H1 (cell line): ENCODE measurements at regions not wholly inside any gene's neighbourhood (a gene's known extent, or its start where the extent isn't known, plus 50 kb on each side); places are given as distances from the start of the nearest gene placed in this dataset.

Source experiments
- CTCF ChIA-PET: fragments of 300-600 bp; sonication (Branson Sonifier 250); formaldehyde crosslinking; loops from one replicate; lab custom pipeline; 2021; ENCODE audit not compliant: partially characterized antibody; lab: Charles Lee
- POLR2A ChIA-PET: fragments of 300-600 bp; sonication (Branson Sonifier 250); formaldehyde crosslinking; loops from one replicate; lab custom pipeline; 2021; ENCODE audit warnings: inconsistent platforms; ENCODE audit not compliant: partially characterized antibody; lab: Charles Lee
- DNase-seq, 2 experiments: peaks; one replicate each; pipeline versions ENCODE4 v3.0.0 to v3.0.0-alpha.2; 2010 to 2022; ENCODE audit warnings: low spot score in 2 of 2, low read depth in 1 of 2, mixed read lengths in 1 of 2
- FAIRE-seq: peaks from 2 replicates; lab custom pipeline; 2011; peaks lifted over from hg19 to GRCh38; lab: Jason Lieb, UNC
- H2AFZ ChIP-seq: 2 replicates; pipeline ENCODE4 v1.8.1; 2012; ENCODE audit warnings: low read length, inconsistent platforms
- H2AK5ac ChIP-seq: 2 replicates; pipeline ENCODE4 v1.6.1; 2013; ENCODE audit warnings: low read depth, low read length
- H2BK120ac ChIP-seq: replicated peaks from 2 replicates; pipeline ENCODE3; 2013; ENCODE audit warnings: low read depth, low read length, inconsistent platforms
- H2BK12ac ChIP-seq: 2 replicates; pipeline ENCODE4 v1.6.1; 2013; ENCODE audit warnings: low read depth, low read length
- H2BK15ac ChIP-seq: 2 replicates; pipeline ENCODE4 v1.6.1; 2013; ENCODE audit warnings: low read length
- H2BK20ac ChIP-seq: 2 replicates; pipeline ENCODE4 v1.6.1; 2013; ENCODE audit warnings: low read length
- H2BK5ac ChIP-seq: 2 replicates; pipeline ENCODE4 v1.6.1; 2013; ENCODE audit warnings: low read depth, low read length
- H3K14ac ChIP-seq: 2 replicates; pipeline ENCODE4 v1.6.1; 2013; ENCODE audit warnings: inconsistent platforms; ENCODE audit not compliant: insufficient read length
- H3K18ac ChIP-seq: 2 replicates; pipeline ENCODE4 v1.6.1; 2013; ENCODE audit warnings: low read length; ENCODE audit errors: extremely low read depth
- H3K23ac ChIP-seq: 2 replicates; pipeline ENCODE4 v1.6.1; 2013; ENCODE audit warnings: inconsistent platforms; ENCODE audit not compliant: insufficient read length
- H3K23me2 ChIP-seq: 2 replicates; pipeline ENCODE4 v1.6.1; 2013; ENCODE audit warnings: low read depth, low read length
- H3K27ac ChIP-seq: 2 replicates; pipeline ENCODE4 v1.6.1; 2011; ENCODE audit warnings: low read depth, low read length, inconsistent platforms
- H3K27me3 ChIP-seq, 4 experiments: replicated peaks in 1 of 4; 1 replicate in 1 of 4; 2 replicates in 3 of 4; pipeline versions ENCODE4 v1.6.1 to v1.8.1; 2011 to 2013; ENCODE audit warnings: low read length in 3 of 4, mild to moderate bottlenecking in 3 of 4, inconsistent platforms in 2 of 4, mixed read lengths in 2 of 4, moderate library complexity in 1 of 4; ENCODE audit not compliant: control insufficient read depth in 3 of 4, insufficient read depth in 3 of 4; ENCODE audit errors: extremely low read depth in 1 of 4
- H3K36me3 ChIP-seq, 4 experiments: 2 replicates each; pipeline versions ENCODE4 v1.6.1 to v1.8.1; 2011 to 2013; ENCODE audit warnings: mild to moderate bottlenecking in 4 of 4, low read length in 3 of 4, moderate library complexity in 2 of 4, control low read depth in 1 of 4, inconsistent platforms in 1 of 4; ENCODE audit not compliant: insufficient read depth in 4 of 4, control insufficient read depth in 2 of 4
- H3K4ac ChIP-seq: replicated peaks from 2 replicates; pipeline ENCODE3; 2013; ENCODE audit warnings: low read length, low read depth, mixed read lengths, inconsistent platforms; ENCODE audit not compliant: insufficient read length
- H3K4me1 ChIP-seq, 4 experiments: replicated peaks in 1 of 4; 1 replicate in 1 of 4; 2 replicates in 3 of 4; pipeline versions ENCODE4 v1.6.1 to v1.8.1; 2011 to 2013; ENCODE audit warnings: low read length in 3 of 4, inconsistent platforms in 2 of 4, mixed read lengths in 1 of 4; ENCODE audit not compliant: insufficient read depth in 4 of 4, control insufficient read depth in 3 of 4
- H3K4me2 ChIP-seq, 2 experiments: 2 replicates each; pipeline versions ENCODE4 v1.6.1 to v1.8.1; 2011 to 2013; ENCODE audit warnings: low read depth in 2 of 2, low read length in 2 of 2, control low read depth in 1 of 2, inconsistent platforms in 1 of 2, mild to moderate bottlenecking in 1 of 2; ENCODE audit not compliant: insufficient read depth in 1 of 2
- H3K4me3 ChIP-seq, 4 experiments: fragments of 200-600, 300-600 bp in 1 of 4; sonication (generic), shearing (Covaris generic), sonication (Bioruptor Twin) in 1 of 4; 2 replicates each; pipeline versions ENCODE4 v1.5.1 to v1.8.1; 2011 to 2016; ENCODE audit warnings: low read length in 4 of 4, low read depth in 3 of 4, control low read depth in 2 of 4, inconsistent platforms in 2 of 4, mild to moderate bottlenecking in 2 of 4, mixed read lengths in 1 of 4, moderate library complexity in 1 of 4; ENCODE audit not compliant: insufficient read depth in 2 of 4; ENCODE audit errors: extremely low read depth in 1 of 4
- H3K56ac ChIP-seq: replicated peaks from 2 replicates; pipeline ENCODE3; 2013; ENCODE audit warnings: low read depth, mild to moderate bottlenecking, mixed read lengths, low read length, inconsistent platforms; ENCODE audit not compliant: insufficient read length
- H3K79me1 ChIP-seq: 2 replicates; pipeline ENCODE4 v1.6.1; 2013; ENCODE audit warnings: low read depth, low read length, control low read depth
- H3K79me2 ChIP-seq, 2 experiments: 2 replicates each; pipeline versions ENCODE4 v1.6.1 to v1.8.1; 2012 to 2013; ENCODE audit warnings: low read length in 2 of 2, mild to moderate bottlenecking in 2 of 2, inconsistent platforms in 1 of 2; ENCODE audit not compliant: insufficient read depth in 2 of 2, control insufficient read depth in 1 of 2
- H3K9ac ChIP-seq, 4 experiments: replicated peaks in 1 of 4; 1 replicate in 1 of 4; 2 replicates in 3 of 4; pipeline versions ENCODE4 v1.6.1 to v1.8.1; 2011 to 2013; ENCODE audit warnings: low read depth in 3 of 4, low read length in 3 of 4, control low read depth in 2 of 4, mild to moderate bottlenecking in 2 of 4, moderate library complexity in 2 of 4, inconsistent platforms in 1 of 4; ENCODE audit errors: extremely low read depth in 1 of 4
- H3K9me3 ChIP-seq, 2 experiments: 2 replicates each; pipeline versions ENCODE4 v1.6.1 to v1.8.1; 2012 to 2013; ENCODE audit warnings: mild to moderate bottlenecking in 2 of 2, moderate library complexity in 2 of 2, control low read depth in 1 of 2, inconsistent platforms in 1 of 2, low read depth in 1 of 2, low read length in 1 of 2, mixed read lengths in 1 of 2; ENCODE audit not compliant: insufficient read depth in 2 of 2
- H4K20me1 ChIP-seq, 2 experiments: replicated peaks in 1 of 2; 2 replicates each; pipeline versions ENCODE3 to v1.8.1; 2011 to 2013; ENCODE audit warnings: inconsistent platforms in 2 of 2, low read length in 2 of 2, mild to moderate bottlenecking in 1 of 2; ENCODE audit not compliant: insufficient read depth in 2 of 2, control insufficient read depth in 1 of 2
- H4K5ac ChIP-seq: 2 replicates; pipeline ENCODE4 v1.6.1; 2013; ENCODE audit warnings: low read length, low read depth, mixed read lengths, inconsistent platforms; ENCODE audit not compliant: insufficient read length
- H4K8ac ChIP-seq: 2 replicates; pipeline ENCODE4 v1.8.0; 2013; ENCODE audit warnings: mild to moderate bottlenecking, moderate library complexity, low read length, inconsistent platforms; ENCODE audit not compliant: insufficient read depth; ENCODE audit errors: extremely low read depth
- H4K91ac ChIP-seq: replicated peaks from 2 replicates; pipeline ENCODE3; 2013; ENCODE audit warnings: low read length, mixed read lengths, inconsistent platforms; ENCODE audit not compliant: insufficient read length
- WGBS, 2 experiments: shearing (Covaris generic) in 1 of 2; methylation state at CpG; one replicate each; pipeline versions ENCODE4 v1.1.6 to v1.1.7; 2013 to 2015; ENCODE audit warnings: low lambda C conversion rate in 2 of 2, mixed read lengths in 2 of 2, inconsistent platforms in 1 of 2, low coverage in 1 of 2, missing lambda C conversion rate in 1 of 2; ENCODE audit not compliant: insufficient replicate concordance in 2 of 2, insufficient coverage in 1 of 2, insufficient read length in 1 of 2; ENCODE audit errors: extremely low coverage in 1 of 2, missing lambda C conversion rate in 1 of 2; 5-methylcytosine and 5-hydroxymethylcytosine counted together
- TF ChIP-seq, protein P1 (sequence below): fragments of 300-600 bp; sonication (generic); IDR thresholded peaks from 2 replicates; pipeline ENCODE4 v1.7.1; 2012; ENCODE audit warnings: low read length, moderate library complexity, mild to moderate bottlenecking, inconsistent platforms; ENCODE audit not compliant: insufficient replicate concordance

DNA sequence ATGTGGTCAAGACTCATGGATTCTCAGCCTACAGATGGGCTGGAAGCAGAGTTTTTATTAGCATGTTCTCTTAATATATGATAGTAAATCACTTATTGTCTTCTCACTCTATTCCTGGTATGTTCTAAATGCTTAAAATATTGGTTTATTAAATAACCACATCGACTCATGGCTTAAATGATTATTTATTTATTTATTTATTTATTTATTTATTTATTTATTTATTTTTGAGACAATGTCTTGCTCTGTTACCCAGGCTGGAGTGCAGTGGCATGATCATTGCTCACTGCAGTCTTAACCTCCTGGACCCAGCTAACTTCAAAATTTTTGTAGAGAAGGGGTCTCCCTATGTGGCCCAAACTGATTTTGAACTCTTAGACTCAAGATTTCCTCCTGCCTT, 457.2 kb upstream of the TNC start:
- Histone ChIP-seq H3K9ac (no peak overlapping the region), H3K56ac (no peak overlapping the region), H4K8ac (no peak overlapping the region), H3K79me2 (no peaks in the 10 kb centered on the region), H2BK20ac (no peak overlapping the region), H3K23ac (no peak overlapping the region), H3K14ac (no peak overlapping the region), H2BK120ac (no peak overlapping the region), H2BK15ac (no peak overlapping the region), H3K79me1 (no peaks in the 10 kb centered on the region), H4K5ac (no peak overlapping the region), H3K4me2 (no peak overlapping the region), H3K27me3 (no peaks in the 10 kb centered on the region), H2BK5ac (no peak overlapping the region), H3K9me3 (no peaks in the 10 kb centered on the region), H3K23me2 (no peaks in the 10 kb centered on the region), H3K4ac (no peak overlapping the region), H2AK5ac (no peak overlapping the region), H3K36me3 (no peaks in the 10 kb centered on the region), H2BK12ac (no peak overlapping the region), H4K20me1 (no peaks in the 10 kb centered on the region), H3K18ac (no peak overlapping the region), H3K4me1 (no peaks in the 10 kb centered on the region), H4K91ac (no peak overlapping the region), H3K4me3 (no peak overlapping the region), H2AFZ (no peak overlapping the region), H3K27ac (no peak overlapping the region)
- FAIRE-seq (no peak), DNase-seq (no peak)
- WGBS, 2 experiments, result 76% methylated on average over 1 of the region's 1 CpG; no CpG with 5 or more reads in 1 of the 2 experiments
- POLR2A ChIA-PET, result no interaction called here
- CTCF ChIA-PET, result interaction anchor here (2.1 kb wide), 1 partner anchor 19 kb away, joined by 9 read pairs; no protein-coding TSS in a partner anchor
- TF ChIP-seq, protein P1, sequence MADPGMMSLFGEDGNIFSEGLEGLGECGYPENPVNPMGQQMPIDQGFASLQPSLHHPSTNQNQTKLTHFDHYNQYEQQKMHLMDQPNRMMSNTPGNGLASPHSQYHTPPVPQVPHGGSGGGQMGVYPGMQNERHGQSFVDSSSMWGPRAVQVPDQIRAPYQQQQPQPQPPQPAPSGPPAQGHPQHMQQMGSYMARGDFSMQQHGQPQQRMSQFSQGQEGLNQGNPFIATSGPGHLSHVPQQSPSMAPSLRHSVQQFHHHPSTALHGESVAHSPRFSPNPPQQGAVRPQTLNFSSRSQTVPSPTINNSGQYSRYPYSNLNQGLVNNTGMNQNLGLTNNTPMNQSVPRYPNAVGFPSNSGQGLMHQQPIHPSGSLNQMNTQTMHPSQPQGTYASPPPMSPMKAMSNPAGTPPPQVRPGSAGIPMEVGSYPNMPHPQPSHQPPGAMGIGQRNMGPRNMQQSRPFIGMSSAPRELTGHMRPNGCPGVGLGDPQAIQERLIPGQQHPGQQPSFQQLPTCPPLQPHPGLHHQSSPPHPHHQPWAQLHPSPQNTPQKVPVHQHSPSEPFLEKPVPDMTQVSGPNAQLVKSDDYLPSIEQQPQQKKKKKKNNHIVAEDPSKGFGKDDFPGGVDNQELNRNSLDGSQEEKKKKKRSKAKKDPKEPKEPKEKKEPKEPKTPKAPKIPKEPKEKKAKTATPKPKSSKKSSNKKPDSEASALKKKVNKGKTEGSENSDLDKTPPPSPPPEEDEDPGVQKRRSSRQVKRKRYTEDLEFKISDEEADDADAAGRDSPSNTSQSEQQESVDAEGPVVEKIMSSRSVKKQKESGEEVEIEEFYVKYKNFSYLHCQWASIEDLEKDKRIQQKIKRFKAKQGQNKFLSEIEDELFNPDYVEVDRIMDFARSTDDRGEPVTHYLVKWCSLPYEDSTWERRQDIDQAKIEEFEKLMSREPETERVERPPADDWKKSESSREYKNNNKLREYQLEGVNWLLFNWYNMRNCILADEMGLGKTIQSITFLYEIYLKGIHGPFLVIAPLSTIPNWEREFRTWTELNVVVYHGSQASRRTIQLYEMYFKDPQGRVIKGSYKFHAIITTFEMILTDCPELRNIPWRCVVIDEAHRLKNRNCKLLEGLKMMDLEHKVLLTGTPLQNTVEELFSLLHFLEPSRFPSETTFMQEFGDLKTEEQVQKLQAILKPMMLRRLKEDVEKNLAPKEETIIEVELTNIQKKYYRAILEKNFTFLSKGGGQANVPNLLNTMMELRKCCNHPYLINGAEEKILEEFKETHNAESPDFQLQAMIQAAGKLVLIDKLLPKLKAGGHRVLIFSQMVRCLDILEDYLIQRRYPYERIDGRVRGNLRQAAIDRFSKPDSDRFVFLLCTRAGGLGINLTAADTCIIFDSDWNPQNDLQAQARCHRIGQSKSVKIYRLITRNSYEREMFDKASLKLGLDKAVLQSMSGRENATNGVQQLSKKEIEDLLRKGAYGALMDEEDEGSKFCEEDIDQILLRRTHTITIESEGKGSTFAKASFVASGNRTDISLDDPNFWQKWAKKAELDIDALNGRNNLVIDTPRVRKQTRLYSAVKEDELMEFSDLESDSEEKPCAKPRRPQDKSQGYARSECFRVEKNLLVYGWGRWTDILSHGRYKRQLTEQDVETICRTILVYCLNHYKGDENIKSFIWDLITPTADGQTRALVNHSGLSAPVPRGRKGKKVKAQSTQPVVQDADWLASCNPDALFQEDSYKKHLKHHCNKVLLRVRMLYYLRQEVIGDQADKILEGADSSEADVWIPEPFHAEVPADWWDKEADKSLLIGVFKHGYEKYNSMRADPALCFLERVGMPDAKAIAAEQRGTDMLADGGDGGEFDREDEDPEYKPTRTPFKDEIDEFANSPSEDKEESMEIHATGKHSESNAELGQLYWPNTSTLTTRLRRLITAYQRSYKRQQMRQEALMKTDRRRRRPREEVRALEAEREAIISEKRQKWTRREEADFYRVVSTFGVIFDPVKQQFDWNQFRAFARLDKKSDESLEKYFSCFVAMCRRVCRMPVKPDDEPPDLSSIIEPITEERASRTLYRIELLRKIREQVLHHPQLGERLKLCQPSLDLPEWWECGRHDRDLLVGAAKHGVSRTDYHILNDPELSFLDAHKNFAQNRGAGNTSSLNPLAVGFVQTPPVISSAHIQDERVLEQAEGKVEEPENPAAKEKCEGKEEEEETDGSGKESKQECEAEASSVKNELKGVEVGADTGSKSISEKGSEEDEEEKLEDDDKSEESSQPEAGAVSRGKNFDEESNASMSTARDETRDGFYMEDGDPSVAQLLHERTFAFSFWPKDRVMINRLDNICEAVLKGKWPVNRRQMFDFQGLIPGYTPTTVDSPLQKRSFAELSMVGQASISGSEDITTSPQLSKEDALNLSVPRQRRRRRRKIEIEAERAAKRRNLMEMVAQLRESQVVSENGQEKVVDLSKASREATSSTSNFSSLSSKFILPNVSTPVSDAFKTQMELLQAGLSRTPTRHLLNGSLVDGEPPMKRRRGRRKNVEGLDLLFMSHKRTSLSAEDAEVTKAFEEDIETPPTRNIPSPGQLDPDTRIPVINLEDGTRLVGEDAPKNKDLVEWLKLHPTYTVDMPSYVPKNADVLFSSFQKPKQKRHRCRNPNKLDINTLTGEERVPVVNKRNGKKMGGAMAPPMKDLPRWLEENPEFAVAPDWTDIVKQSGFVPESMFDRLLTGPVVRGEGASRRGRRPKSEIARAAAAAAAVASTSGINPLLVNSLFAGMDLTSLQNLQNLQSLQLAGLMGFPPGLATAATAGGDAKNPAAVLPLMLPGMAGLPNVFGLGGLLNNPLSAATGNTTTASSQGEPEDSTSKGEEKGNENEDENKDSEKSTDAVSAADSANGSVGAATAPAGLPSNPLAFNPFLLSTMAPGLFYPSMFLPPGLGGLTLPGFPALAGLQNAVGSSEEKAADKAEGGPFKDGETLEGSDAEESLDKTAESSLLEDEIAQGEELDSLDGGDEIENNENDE, result no peak
